ENCODE measurements at regions not wholly inside any gene's neighbourhood (a gene's known extent, or its start where the extent isn't known, plus 50 kb on each side); places are given as distances from the start of the nearest gene placed in this dataset.

- TF ChIP-seq CTCF (IDR thresholded peaks at IDR 0.05; ENCODE audit: insufficient read depth, low read length, poor library complexity, severe bottlenecking) (no peak), EZH2phosphoT487 (conservative IDR thresholded peaks at IDR 0.05; ENCODE audit: low read length) (no peak)
Observed at GRCh38 chr12:98113548-98113947, 401.8 kb upstream of the TMPO start.
